Posterior vena cava (tissue), 2 donors: ENCODE measurements at regions not wholly inside any gene's neighbourhood (a gene's known extent, or its start where the extent isn't known, plus 50 kb on each side); places are given as distances from the start of the nearest gene placed in this dataset.

Experiments
- DNase-seq: peaks from one replicate; pipeline ENCODE4 v3.0.0-alpha.2; 2020; ENCODE audit warnings: low spot score
- intact Hi-C, 2 donors: fragments of 100-400 bp; cut with DNase I; formaldehyde crosslinking; loops; one replicate each; pipeline versions ENCODE4 v1.14.1 to v1.14.2; 2022 to 2023
- donor health status: DM: yes; HTN: yes; CAD: no.
- donor health status: DM: yes; HTN: yes; CAD: no.

- no peak for DNase-seq
- intact Hi-C loops, result no loop called here
Measured at GRCh38 chr3:22161315-22161714, 410.3 kb upstream of the ZNF385D start.

DNA sequence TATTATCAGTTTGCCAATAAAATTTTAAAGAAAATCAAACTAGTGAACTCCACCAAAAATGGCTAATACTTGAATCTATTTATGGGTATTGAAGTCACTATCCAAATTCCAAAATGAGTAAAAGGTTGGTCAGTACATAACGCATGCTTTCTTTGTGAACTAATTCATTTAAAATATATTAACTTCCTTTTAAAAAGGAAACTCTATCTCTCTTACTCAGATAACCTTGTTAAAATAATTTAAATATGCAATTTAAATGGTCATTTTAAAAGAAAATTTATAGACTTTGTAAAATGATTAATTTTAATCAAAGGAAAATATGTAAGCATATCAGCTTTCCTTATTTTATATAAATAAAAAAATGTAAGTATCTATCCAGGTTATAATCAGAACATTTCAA is 419.4 kb upstream of the ZNF385D start:
- intact Hi-C loops, result no loop called here
- DNase-seq, result no peak

DNA sequence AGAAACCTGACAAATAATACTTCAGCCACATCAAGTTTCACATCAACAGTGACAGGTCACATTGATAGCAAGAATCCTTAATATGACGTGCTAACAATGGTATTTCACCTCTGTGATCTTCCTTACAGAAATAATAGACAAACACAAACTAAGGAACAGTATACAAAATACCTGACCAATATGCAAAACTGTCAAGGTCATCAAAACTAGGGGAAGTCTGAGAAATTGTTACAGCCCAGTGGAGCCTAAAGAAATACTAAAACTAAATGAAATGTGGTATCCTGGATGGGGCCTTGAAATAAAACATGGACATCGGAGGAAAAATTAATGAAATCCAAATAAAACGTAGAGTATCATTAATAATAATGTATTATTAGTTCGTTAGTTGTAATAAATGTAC is 422.0 kb upstream of the ZNF385D start:
- DNase-seq, result no peak
- intact Hi-C loops, result no loop called here

GRCh38 chr3:22175947-22176346 is 424.9 kb upstream of the ZNF385D start:
- no peak for DNase-seq
- intact Hi-C loops, result no loop called here

- no peak for DNase-seq
- intact Hi-C loops, result no loop called here
Measured at GRCh38 chr3:22176911-22177310, 425.9 kb upstream of the ZNF385D start.

DNA sequence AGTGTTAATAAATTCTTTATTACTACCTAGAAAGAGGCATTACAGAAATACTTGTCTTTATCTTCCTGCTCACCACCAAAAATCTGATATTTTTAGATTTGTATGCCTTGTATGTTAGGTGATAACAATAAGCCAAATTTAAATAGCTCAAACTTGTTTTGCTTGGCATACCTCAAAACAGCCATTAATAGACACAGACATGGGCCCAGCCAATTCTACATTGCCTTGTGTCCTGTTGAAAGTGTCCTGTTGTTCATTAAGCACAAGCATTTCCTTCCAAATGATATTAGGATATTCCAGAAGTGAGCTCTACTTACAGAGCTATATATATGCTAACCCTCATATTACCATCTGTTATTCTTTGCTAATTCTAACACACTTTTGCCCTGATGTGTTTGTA is 438.6 kb upstream of the ZNF385D start:
- intact Hi-C loops, result no loop called here
- DNase-seq, result no peak

DNA sequence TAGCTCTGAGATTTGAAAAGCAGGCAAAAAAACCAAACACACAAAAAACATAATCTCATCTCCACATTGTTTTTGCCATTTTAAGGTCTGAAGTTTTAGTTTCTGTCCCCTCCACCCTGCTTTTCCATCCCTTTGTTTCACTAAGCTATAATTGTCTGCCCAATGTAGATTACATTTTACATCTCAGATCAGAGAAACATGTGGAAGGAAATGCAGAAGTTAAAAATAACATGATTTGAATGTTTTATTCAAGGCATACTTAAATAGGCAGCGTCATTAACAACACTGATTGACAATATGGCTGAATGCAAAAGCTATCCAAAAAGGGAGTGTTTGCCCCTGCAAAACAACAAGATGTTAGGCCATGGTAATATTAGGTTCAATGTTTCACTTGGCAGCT is 448.1 kb upstream of the ZNF385D start:
- intact Hi-C loops, result no loop called here
- DNase-seq, result no peak

GRCh38 chr3:22208844-22209243 is 457.8 kb upstream of the ZNF385D start:
- no peak for DNase-seq
- intact Hi-C loops, result no loop called here

DNA sequence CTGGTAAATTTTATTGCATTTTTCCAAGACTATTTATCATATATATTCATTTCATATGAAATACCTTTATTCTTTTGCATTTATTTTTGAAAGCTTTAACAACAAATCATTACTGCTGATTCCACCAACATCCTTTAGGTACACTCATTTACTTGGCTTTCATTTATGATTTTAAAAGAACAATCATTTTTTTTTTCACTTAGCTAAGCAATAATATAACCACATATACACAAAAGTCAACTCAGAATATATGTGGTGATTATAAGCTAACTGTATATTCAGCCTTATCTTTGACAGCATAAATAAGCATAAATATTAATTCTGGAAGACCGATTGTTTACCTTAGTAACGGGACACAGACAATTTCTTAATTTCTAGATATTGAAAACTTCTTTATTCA is 458.6 kb upstream of the ZNF385D start:
- intact Hi-C loops, result no loop called here
- no peak for DNase-seq

GRCh38 chr3:22210693-22211092 is 459.7 kb upstream of the ZNF385D start:
- DNase-seq, result no peak
- intact Hi-C loops, result loop anchor here in 1 of 2 donors (5.0 kb wide), 1 partner anchor 393 kb away; no protein-coding TSS in a partner anchor

DNA sequence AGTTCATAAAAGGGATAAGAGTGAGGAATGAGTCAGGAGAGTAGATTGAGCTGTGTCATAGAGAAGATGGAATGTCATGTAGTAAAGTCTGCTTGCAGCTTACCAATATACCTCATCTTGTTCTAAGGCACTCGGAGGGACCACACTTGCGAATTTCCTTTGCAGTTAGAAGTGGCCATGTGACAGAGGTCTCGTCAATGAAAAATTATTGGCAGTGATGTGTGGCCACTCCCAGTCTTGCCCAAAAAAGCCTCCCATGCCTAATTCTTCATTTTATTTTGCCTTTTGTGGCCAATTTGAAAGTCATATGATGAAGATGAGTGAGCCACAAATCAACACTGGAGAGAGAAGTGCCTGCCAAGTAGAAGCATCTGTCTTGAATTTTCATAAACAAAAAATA is 465.6 kb upstream of the ZNF385D start:
- DNase-seq, result no peak
- intact Hi-C loops, result no loop called here

DNA sequence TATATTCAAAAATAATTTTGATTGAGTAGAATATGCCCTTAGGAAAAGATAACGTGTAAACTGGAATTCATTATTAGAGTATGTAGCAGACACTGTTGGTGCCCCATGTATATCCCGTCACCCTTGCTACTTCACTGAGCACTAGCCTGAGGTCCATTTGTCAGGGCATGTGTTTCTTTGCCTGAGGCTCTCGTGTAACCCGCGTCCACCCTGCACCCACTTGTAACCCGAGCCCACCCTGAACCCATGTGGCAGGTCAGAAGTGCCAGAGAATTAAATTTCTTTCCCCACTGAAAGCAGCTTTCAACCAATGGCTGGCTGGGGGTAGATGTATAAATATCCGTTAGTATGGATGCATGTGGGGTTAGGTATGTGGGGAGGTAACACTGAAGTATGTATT is 474.2 kb upstream of the ZNF385D start:
- intact Hi-C loops, result no loop called here
- DNase-seq, result no peak

- intact Hi-C loops, result no loop called here
- no peak for DNase-seq
Measured at GRCh38 chr3:22228705-22229104, 477.7 kb upstream of the ZNF385D start.

- intact Hi-C loops, result no loop called here
Measured at GRCh38 chr3:22231061-22231460, 480.1 kb upstream of the ZNF385D start.

GRCh38 chr3:22236490-22237270 is 485.7 kb upstream of the ZNF385D start:
- intact Hi-C loops, result no loop called here
- DNase-seq, result no peak

More at GRCh38 chr3:22231061-22231460, 480.1 kb upstream of the ZNF385D start:
- DNase-seq, result no peak

GRCh38 chr3:22239011-22239410 is 488.0 kb upstream of the ZNF385D start:
- intact Hi-C loops, result no loop called here
- no peak for DNase-seq

DNA sequence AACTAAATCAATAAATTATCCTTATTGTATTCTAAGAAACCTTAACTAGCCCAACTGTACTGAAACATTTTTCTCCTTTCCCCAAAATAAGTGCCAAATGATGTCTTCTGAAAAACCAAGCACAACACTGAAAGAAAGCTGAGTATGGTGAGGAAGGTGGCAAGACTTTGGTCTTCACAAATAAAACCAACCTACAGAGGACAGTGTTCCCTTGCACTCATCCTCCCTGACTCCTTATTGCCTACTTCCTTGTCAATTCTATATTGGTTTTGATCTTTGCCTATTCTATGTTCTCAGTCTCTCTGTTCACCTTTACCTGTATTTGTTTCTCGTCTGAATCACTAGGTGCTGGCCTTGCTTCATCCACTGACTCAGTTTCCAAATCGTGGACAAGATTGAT is 490.1 kb upstream of the ZNF385D start:
- intact Hi-C loops, result no loop called here
- no peak for DNase-seq

DNA sequence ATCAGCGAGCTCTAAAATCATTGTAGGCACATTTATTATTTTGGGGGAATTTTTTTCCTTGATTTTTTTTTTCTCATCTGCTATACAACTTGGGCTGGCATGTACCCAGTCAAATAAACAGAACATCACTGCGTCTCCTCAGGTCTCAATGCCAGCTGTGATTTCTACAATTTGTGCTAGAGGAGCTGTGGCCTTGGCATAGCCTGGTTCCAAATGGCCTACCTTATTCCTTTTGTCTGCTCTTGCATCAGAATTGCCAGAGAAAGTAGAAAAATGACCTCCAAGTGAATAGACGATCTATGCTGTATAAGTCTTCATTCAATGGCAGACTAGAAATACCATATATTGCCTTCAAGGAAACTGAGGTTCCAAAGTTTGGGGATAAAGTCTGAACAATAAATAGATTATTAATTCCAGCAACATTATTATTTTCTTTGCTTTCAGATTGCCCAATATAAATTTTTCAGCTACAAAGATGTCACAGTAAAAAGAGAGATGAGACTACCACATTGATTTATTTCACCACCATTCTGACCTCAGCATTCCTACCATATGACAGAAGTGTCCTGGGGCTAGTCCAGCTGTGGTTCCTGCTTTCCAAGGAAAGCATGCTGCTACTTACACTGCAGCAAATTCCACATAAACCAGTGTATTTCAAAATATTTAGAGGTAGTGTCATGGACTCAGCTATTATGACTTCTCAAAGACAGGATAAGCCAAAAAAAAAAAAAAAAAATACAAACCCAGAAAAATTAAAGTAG is 493.9 kb upstream of the ZNF385D start:
- no peak for DNase-seq
- intact Hi-C loops, result no loop called here

DNA sequence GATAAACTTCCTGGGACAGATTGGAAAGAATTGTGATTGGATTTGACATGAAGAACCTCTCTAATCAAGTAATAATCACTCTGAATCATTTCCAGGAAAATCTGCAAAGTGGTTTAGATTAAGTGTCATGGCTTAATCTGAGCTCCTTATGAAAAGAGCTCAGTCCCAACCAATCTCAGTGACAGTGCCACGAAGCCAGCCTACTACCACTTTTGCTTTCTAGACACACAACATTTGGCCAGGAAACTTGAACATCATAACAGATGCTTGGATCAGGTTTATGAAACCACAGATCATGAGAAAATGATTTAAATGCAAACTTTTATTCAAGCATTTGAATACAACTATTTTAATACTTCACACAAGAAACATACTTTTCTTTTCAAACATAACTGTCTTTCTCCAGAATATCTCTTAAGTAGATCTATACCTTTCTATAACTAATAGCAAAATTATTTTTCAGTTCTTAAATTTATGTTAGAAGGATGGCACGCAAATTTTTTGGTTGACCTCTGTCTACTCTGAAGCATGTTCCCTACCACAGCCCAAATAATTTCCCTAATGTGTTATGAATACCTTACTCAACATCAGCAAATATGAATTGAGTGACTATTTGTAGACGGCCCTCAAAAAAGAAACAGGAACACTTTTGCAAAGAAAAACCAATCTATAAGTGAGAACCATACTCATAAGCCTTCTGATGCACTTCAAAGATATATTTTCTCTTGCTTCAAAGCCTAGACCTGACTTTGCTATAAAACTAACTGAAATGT is 495.0 kb upstream of the ZNF385D start:
- DNase-seq, result no peak
- intact Hi-C loops, result no loop called here

DNA sequence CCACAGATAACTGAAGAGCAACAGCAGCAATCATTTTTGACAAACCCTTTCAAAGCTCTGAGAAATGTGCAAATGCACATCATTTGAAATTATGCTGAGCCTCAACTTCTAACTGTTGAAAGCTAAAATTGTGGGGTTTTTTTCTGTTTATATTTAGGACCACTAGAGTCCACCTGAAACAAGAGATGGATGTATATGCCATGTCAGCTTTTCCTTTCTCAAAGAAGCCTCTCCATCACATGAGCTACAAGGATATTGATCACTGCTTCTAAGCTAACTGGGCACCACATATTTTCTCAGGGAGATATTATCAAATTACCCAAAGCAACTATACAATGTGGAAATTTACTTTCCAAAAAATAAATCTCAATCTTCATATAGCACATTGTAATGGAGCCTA is 498.6 kb upstream of the ZNF385D start:
- no peak for DNase-seq
- intact Hi-C loops, result no loop called here
